ENCODE measurements at regions not wholly inside any gene's neighbourhood (a gene's known extent, or its start where the extent isn't known, plus 50 kb on each side); places are given as distances from the start of the nearest gene placed in this dataset.

- RAD21 ChIA-PET (ENCODE audit: unreplicated experiment) = no interaction called here
- Histone ChIP-seq H3K9ac (ENCODE audit: control insufficient read depth, insufficient read depth, low read length) (no peak overlapping the region), H3K4me3 (no peak overlapping the region), H3K27me3 (replicated peaks in 1 of 2; ENCODE audit: control insufficient read depth in 2 of 2, insufficient read depth in 2 of 2, low read length in 1 of 2) (no peaks in the 10 kb centered on the region), H3K36me3 (ENCODE audit: control insufficient read depth in 2 of 2, insufficient read depth in 2 of 2, low read length in 1 of 2) (no peaks in the 10 kb centered on the region), H3K4me1 (ENCODE audit: control insufficient read depth, insufficient read depth, low read length) (no peaks in the 10 kb centered on the region), H3K9me3 (replicated peaks; ENCODE audit: control insufficient read depth, insufficient read depth, low read length) (no peaks in the 10 kb centered on the region; the same call in 2 of the 3 replicates), H3K4me2 (ENCODE audit: control insufficient read depth, insufficient read depth) (no peak overlapping the region), H3K27ac (ENCODE audit: control insufficient read depth, insufficient read depth) (no peak overlapping the region), H4K20me1 (ENCODE audit: control insufficient read depth, insufficient read depth) (no peaks in the 10 kb centered on the region), H2AFZ (ENCODE audit: control insufficient read depth, low read depth, low read length) (no peak overlapping the region), H3K79me2 (ENCODE audit: control insufficient read depth, insufficient read depth, low read length) (no peaks in the 10 kb centered on the region)
- SMC1A ChIA-PET (ENCODE audit: uncharacterized antibody, unreplicated experiment) = no interaction called here
- in situ Hi-C loops (cut with MboI) = no loop called here
- 2% methylated on average over 3 of the region's 3 CpGs for WGBS (ENCODE audit: insufficient coverage, insufficient replicate concordance, low lambda C conversion rate, missing lambda C conversion rate)
- intact Hi-C loops (cut with micrococcal nuclease; ENCODE audit: unreplicated experiment) = no loop called here
- POLR2A ChIA-PET = no interaction called here
- ATAC-seq (no peak), DNase-seq (ENCODE audit: low read depth, low spot score) (no peak), FAIRE-seq (no peak)
- no TSS peak for BruUV-seq (replicated peaks)
- CTCF ChIA-PET = no interaction called here
- no peak for TF ChIP-seq STAT3 (IDR thresholded peaks at IDR 0.05; ENCODE audit: low read depth, low read length)
- TF ChIP-seq YY1 (IDR thresholded peaks at IDR 0.05; ENCODE audit: low read depth, low read length) = no peak
- TF ChIP-seq PBX3 (IDR thresholded peaks at IDR 0.05; ENCODE audit: insufficient replicate concordance, low read depth, low read length) = no peak
- TF ChIP-seq ZNF207 (IDR thresholded peaks at IDR 0.05; ENCODE audit: borderline replicate concordance) = no peak
- TF ChIP-seq SRF (IDR thresholded peaks at IDR 0.05; ENCODE audit: low read depth in 2 of 2, low read length in 2 of 2) = no peak
- TF ChIP-seq PAX8 (IDR thresholded peaks at IDR 0.05) = no peak
- no peak for TF ChIP-seq REST (IDR thresholded peaks at IDR 0.05; ENCODE audit: low read depth, low read length)
- no peak for TF ChIP-seq RFX5 (IDR thresholded peaks at IDR 0.05; ENCODE audit: low read depth, low read length)
- TF ChIP-seq ASH2L (IDR thresholded peaks at IDR 0.05; ENCODE audit: borderline replicate concordance, low read depth) = no peak
- no peak for TF ChIP-seq GABPA (IDR thresholded peaks at IDR 0.05; ENCODE audit: low read depth)
- no peak for TF ChIP-seq TARDBP (IDR thresholded peaks at IDR 0.05; ENCODE audit: borderline replicate concordance)
- no peak for TF ChIP-seq MAX (IDR thresholded peaks at IDR 0.05; ENCODE audit: low read depth, low read length)
- TF ChIP-seq ZBTB4 (CRISPR knock-in tag; IDR thresholded peaks at IDR 0.05) = no peak
- TF ChIP-seq USF1 (IDR thresholded peaks at IDR 0.05; ENCODE audit: borderline replicate concordance, extremely low read length, insufficient read depth, low read depth, low read length) = no peak
- TF ChIP-seq NFYB (IDR thresholded peaks at IDR 0.05; ENCODE audit: insufficient read depth, low read depth, low read length) = no peak
- no peak for TF ChIP-seq EP300 (IDR thresholded peaks at IDR 0.05; ENCODE audit: borderline replicate concordance in 1 of 2, control insufficient read depth in 1 of 2, low read depth in 2 of 2, low read length in 2 of 2)
These were observed 380.4 kb downstream of the NPHP4 start for GRCh38 chr1:5611851-5612250.
